ENCODE measurements at regions not wholly inside any gene's neighbourhood (a gene's known extent, or its start where the extent isn't known, plus 50 kb on each side); places are given as distances from the start of the nearest gene placed in this dataset.
"Not testable (repeated sequence)": the region's sequence is repeated elsewhere in the genome, so short reads cannot be mapped to it uniquely, and the experiment has no call there.

GRCh38 chr5:17401470-17402288, 96.4 kb upstream of the TAF11L2 start:
- DNase-seq = peak; percentile 56

- DNase-seq = no peak
Measured at GRCh38 chr5:17402289-17403121, 95.5 kb upstream of the TAF11L2 start.

- DNase-seq = no peak
Measured at GRCh38 chr5:17403695-17404490, 94.1 kb upstream of the TAF11L2 start.

- DNase-seq = no peak
Measured at GRCh38 chr5:17405976-17406375, 92.1 kb upstream of the TAF11L2 start.

GRCh38 chr5:17406423-17406838, 91.6 kb upstream of the TAF11L2 start:
- DNase-seq = peak; percentile 13

GRCh38 chr5:17411436-17412402, 86.3 kb upstream of the TAF11L2 start:
- DNase-seq = no peak

- peak; percentile 20 for DNase-seq
Measured at GRCh38 chr5:17412760-17413671, 85.0 kb upstream of the TAF11L2 start.

GRCh38 chr5:17413691-17414090, 84.3 kb upstream of the TAF11L2 start:
- no peak for DNase-seq

- no peak for DNase-seq
Measured at GRCh38 chr5:17415321-17415758, 82.7 kb upstream of the TAF11L2 start.

- not testable (repeated sequence) for DNase-seq
Measured at GRCh38 chr5:17416374-17416773, 81.7 kb upstream of the TAF11L2 start.

- DNase-seq = no peak
Measured at GRCh38 chr5:17424674-17425073, 73.4 kb upstream of the TAF11L2 start.

- no peak for DNase-seq
Measured at GRCh38 chr5:17425385-17426070, 72.5 kb upstream of the TAF11L2 start.

GRCh38 chr5:17426104-17426749, 71.8 kb upstream of the TAF11L2 start:
- DNase-seq = peak; percentile 64

- no peak for DNase-seq
Measured at GRCh38 chr5:17428176-17428800, 69.7 kb upstream of the TAF11L2 start.

GRCh38 chr5:17429353-17429752, 68.7 kb upstream of the TAF11L2 start:
- no peak for DNase-seq

- no peak for DNase-seq
Measured at GRCh38 chr5:17430241-17430640, 67.8 kb upstream of the TAF11L2 start.

GRCh38 chr5:17431272-17432050, 66.6 kb upstream of the TAF11L2 start:
- no peak for DNase-seq

- DNase-seq = no peak
Measured at GRCh38 chr5:17432569-17432968, 65.5 kb upstream of the TAF11L2 start.
